ENCODE measurements at regions not wholly inside any gene's neighbourhood (a gene's known extent, or its start where the extent isn't known, plus 50 kb on each side); places are given as distances from the start of the nearest gene placed in this dataset.
"Not testable (repeated sequence)": the region's sequence is repeated elsewhere in the genome, so short reads cannot be mapped to it uniquely, and the experiment has no call there.

- no peaks in the 10 kb centered on the region for H3K36me3 ChIP-seq
- no peaks in the 10 kb centered on the region for H3K9me3 ChIP-seq
- DNase-seq, result no peak
- no peaks in the 10 kb centered on the region for H3K4me1 ChIP-seq
- no peak overlapping the region for H3K27ac ChIP-seq
- no peak overlapping the region for H3K4me3 ChIP-seq (replicated peaks in 1 of 3)
- TF ChIP-seq CTCF (IDR thresholded peaks at IDR 0.05) (no peak), POLR2A (IDR thresholded peaks at IDR 0.05) (no peak)
- intact Hi-C loops (cut with DNase I), result no loop called here
- WGBS, 2 donors, result 49 to 52% methylated on average over 5 of the region's 5 CpGs
- no peaks in the 10 kb centered on the region for H3K27me3 ChIP-seq
Measured at GRCh38 chr12:42716491-42716891, 126.9 kb upstream of the PRICKLE1 start.

- H3K4me3 ChIP-seq (replicated peaks in 1 of 3); H3K27me3 ChIP-seq; H3K27ac ChIP-seq; H3K9me3 ChIP-seq; H3K4me1 ChIP-seq; H3K36me3 ChIP-seq; intact Hi-C loops (cut with DNase I); DNase-seq: not testable (repeated sequence)
- WGBS, 2 donors, result 86 to 90% methylated on average over 3 of the region's 3 CpGs
Measured at GRCh38 chr12:42713566-42713965, 124.0 kb upstream of the PRICKLE1 start.

GRCh38 chr12:42708374-42708773 is 118.8 kb upstream of the PRICKLE1 start:
- H3K9me3 ChIP-seq; H3K4me3 ChIP-seq (replicated peaks in 1 of 3); H3K4me1 ChIP-seq; DNase-seq; intact Hi-C loops (cut with DNase I); H3K36me3 ChIP-seq; H3K27ac ChIP-seq; H3K27me3 ChIP-seq: not testable (repeated sequence)
- 55 to 68% methylated on average over 6 of the region's 6 CpGs for WGBS, 2 donors

- intact Hi-C loops (cut with DNase I), result no loop called here
- H3K9me3 ChIP-seq, result no peaks in the 10 kb centered on the region
- no peak for TF ChIP-seq POLR2A (IDR thresholded peaks at IDR 0.05)
- no peak for TF ChIP-seq CTCF (IDR thresholded peaks at IDR 0.05)
- H3K27ac ChIP-seq, result no peak overlapping the region
- H3K36me3 ChIP-seq, result no peaks in the 10 kb centered on the region
- 95 to 96% methylated on average over 11 of the region's 11 CpGs for WGBS, 2 donors
- H3K4me1 ChIP-seq, result no peaks in the 10 kb centered on the region
- no peaks in the 10 kb centered on the region for H3K27me3 ChIP-seq
- H3K4me3 ChIP-seq (replicated peaks in 1 of 3), result no peak overlapping the region
- DNase-seq, result no peak
Measured at GRCh38 chr12:42707312-42708226, 118.0 kb upstream of the PRICKLE1 start.

DNA sequence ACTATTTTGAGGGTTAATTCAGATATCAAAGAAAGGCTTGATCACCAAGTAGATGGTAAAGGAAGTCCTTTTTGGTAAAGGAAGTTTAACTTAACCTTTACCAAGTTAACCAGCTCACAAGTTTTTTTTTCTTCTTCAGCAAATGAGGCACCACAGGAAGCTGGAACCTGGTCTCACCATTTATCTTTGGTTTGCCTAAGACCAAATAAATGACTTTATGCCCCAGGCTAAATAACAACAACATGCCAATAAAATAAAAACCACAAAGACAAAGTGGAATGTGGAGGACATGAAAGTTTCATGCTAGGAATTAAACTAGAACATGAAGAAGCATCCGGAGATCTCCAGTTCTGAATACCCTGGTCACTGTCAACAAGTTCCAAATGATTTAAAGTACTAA is 116.8 kb upstream of the PRICKLE1 start:
- Histone ChIP-seq H3K9me3 (no peaks in the 10 kb centered on the region), H3K27ac (no peak overlapping the region), H3K27me3 (no peaks in the 10 kb centered on the region), H3K4me1 (no peaks in the 10 kb centered on the region), H3K4me3 (replicated peaks in 1 of 3) (no peak overlapping the region), H3K36me3 (no peaks in the 10 kb centered on the region)
- no peak for TF ChIP-seq CTCF (IDR thresholded peaks at IDR 0.05)
- no peak for TF ChIP-seq POLR2A (IDR thresholded peaks at IDR 0.05)
- intact Hi-C loops (cut with DNase I), result no loop called here
- DNase-seq, result no peak
- 76 to 87% methylated on average over 1 of the region's 1 CpG for WGBS, 2 donors

DNA sequence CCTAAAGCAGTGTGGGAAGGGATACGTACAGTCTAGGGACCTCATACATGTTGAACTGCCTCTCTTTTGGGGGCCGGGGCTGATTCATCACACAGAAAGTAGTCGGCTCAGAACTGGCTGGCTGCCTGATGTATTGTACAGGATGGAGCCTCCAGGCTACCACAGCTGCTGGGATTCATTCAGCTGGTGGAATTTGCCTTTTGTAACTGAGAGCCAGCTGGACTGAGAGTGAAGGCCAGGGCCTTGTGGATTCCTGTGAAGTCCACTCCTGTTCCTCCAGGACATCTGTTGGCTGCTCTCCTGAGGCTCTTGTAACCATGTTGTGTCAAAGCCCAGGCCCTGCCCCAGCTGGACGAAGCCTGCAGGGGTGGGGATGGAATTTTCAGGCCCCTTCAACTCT is 116.3 kb upstream of the PRICKLE1 start:
- WGBS, 2 donors, result 49 to 58% methylated on average over 4 of the region's 4 CpGs
- H3K4me3 ChIP-seq (replicated peaks in 1 of 3), result no peak overlapping the region
- H3K27me3 ChIP-seq, result no peaks in the 10 kb centered on the region
- no peaks in the 10 kb centered on the region for H3K36me3 ChIP-seq
- TF ChIP-seq POLR2A (IDR thresholded peaks at IDR 0.05) (no peak), CTCF (IDR thresholded peaks at IDR 0.05) (no peak)
- peak in 1 of 2 donors; percentile 12 for DNase-seq
- intact Hi-C loops (cut with DNase I), result no loop called here
- H3K27ac ChIP-seq, result no peak overlapping the region
- no peaks in the 10 kb centered on the region for H3K4me1 ChIP-seq
- no peaks in the 10 kb centered on the region for H3K9me3 ChIP-seq
